ENCODE measurements at regions not wholly inside any gene's neighbourhood (a gene's known extent, or its start where the extent isn't known, plus 50 kb on each side); places are given as distances from the start of the nearest gene placed in this dataset.

DNA sequence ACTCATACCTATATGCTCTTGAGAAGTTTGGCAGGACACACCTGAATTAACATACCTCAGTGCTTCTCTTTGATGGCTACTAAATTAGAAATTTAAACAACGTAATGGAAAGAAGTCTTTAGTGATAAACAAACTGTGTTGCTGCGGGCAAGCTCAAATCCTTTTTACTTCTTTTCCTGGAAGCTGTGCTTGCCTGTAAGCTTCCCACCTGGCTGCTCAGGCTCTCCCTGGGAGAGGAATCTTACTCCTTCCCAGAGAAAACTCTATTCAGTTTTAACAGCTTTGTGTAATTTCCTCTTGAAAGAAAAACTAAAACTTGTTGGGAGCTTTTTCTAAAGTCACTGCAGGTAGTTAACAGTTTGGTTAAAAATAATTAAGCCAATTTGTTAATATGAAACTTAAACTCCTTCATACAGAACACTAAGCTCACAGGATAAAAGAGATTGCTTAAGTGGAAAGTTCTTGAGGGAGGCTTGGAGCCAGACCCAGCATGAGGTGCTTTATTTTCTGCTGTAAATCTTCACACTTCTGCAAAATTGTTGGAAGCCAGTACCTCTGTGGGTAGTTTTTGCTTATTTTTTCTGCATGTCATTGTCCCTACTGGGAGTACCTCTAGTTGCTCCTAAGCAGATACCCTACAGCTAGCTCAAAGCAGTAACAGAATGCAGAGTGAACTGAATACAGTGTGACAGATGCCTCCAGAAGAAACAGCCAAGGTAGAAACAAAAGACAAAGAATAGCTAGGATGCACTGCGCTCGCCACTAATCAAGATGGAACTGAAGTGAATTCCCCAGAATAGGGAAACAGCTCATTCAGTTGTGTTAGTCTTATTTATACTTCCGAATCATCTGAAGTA is 1253.0 kb downstream of the PCDH17 start:
- TF ChIP-seq CTCF (IDR thresholded peaks at IDR 0.05; ENCODE audit: insufficient read depth, low read depth, low read length) = no peak
- no peak for TF ChIP-seq EZH2 (IDR thresholded peaks at IDR 0.05; ENCODE audit: insufficient read depth, low read length)
